Mammary epithelial cell (primary cell): ENCODE measurements at regions not wholly inside any gene's neighbourhood (a gene's known extent, or its start where the extent isn't known, plus 50 kb on each side); places are given as distances from the start of the nearest gene placed in this dataset.

Experiments
- CTCF ChIP-seq, 2 donors: IDR thresholded peaks in 1 of 2; conservative IDR thresholded peaks in 1 of 2; 2 replicates each; pipeline ENCODE4 v1.5.1; 2011 to 2012; ENCODE audit warnings: inconsistent platforms in 2 of 2, low read length in 2 of 2, mild to moderate bottlenecking in 2 of 2, control low read depth in 1 of 2, low read depth in 1 of 2; ENCODE audit not compliant: insufficient read depth in 1 of 2; ENCODE audit errors: extremely low read depth in 1 of 2
- EZH2 ChIP-seq: IDR thresholded peaks from 2 replicates; pipeline ENCODE4 v1.6.1; 2012; ENCODE audit warnings: low read length, inconsistent platforms, borderline replicate concordance

GRCh38 chr1:19009882-19010321 lies 53.4 kb upstream of the IFFO2 start:
- TF ChIP-seq CTCF (conservative IDR thresholded peaks at IDR 0.05 in 1 of 2, IDR thresholded peaks at IDR 0.05 in 1 of 2; ENCODE audit: extremely low read depth in 1 of 2, insufficient read depth in 1 of 2, low read depth in 1 of 2, low read length in 2 of 2): no peak
- no peak for TF ChIP-seq EZH2
